Stimulated activated naive B cell treated with anti-CD40 and anti-IgM and Interleukin-4, amounts not matched to agents 10 μg/mL and 1 μg/mL and 100 μg/mL, for 72 hours (primary cell): ENCODE measurements at regions not wholly inside any gene's neighbourhood (a gene's known extent, or its start where the extent isn't known, plus 50 kb on each side); places are given as distances from the start of the nearest gene placed in this dataset.
A peak's percentile ranks its signal among the peaks of the same experiment; 100 is the strongest.

ENCODE experiments used
- ATAC-seq, 2 donors: fragments of 150-1000 bp; cut with Tn5 transposase; replicated peaks; 2 replicates each; pipeline ENCODE4 v1.10.0; 2021; ENCODE audit warnings: moderate library complexity in 1 of 2
- DNase-seq: peaks from one replicate; pipeline ENCODE4 v3.0.0; 2021
- H3K27ac Mint-ChIP-seq: one replicate; pipeline ENCODE4 v1.8.0; 2022; ENCODE audit warnings: mild to moderate bottlenecking, mixed read lengths
- H3K27me3 Mint-ChIP-seq, 2 donors: one replicate each; pipeline ENCODE4 v1.8.0; 2022; ENCODE audit warnings: mixed read lengths in 2 of 2
- H3K36me3 Mint-ChIP-seq, 2 donors: one replicate each; pipeline ENCODE4 v1.8.0; 2022; ENCODE audit warnings: mixed read lengths in 2 of 2, mild to moderate bottlenecking in 1 of 2
- H3K4me1 Mint-ChIP-seq, 2 donors: one replicate each; pipeline ENCODE4 v1.8.0; 2022; ENCODE audit warnings: mixed read lengths in 2 of 2, mild to moderate bottlenecking in 1 of 2
- H3K4me3 Mint-ChIP-seq, 2 donors: one replicate each; pipeline ENCODE4 v1.8.0; 2022; ENCODE audit warnings: mild to moderate bottlenecking in 2 of 2, mixed read lengths in 2 of 2, moderate library complexity in 1 of 2
- H3K9me3 Mint-ChIP-seq, 2 donors: one replicate each; pipeline ENCODE4 v1.8.0; 2022; ENCODE audit warnings: mixed read lengths in 2 of 2, mild to moderate bottlenecking in 1 of 2

- no peaks in the 10 kb centered on the region for H3K36me3 Mint-ChIP-seq
Measured at GRCh38 chr5:60352992-60353599, 346.9 kb downstream of the DEPDC1B start.

GRCh38 chr5:60350794-60351193 is 349.2 kb downstream of the DEPDC1B start:
- H3K4me3 Mint-ChIP-seq: no peak overlapping the region
- no peak for ATAC-seq
- no peaks in the 10 kb centered on the region for H3K4me1 Mint-ChIP-seq
- no peaks in the 10 kb centered on the region for H3K27me3 Mint-ChIP-seq
- H3K9me3 Mint-ChIP-seq: peaks cover 0 to 2% of the 10 kb centered on the region in 2 donors
- H3K36me3 Mint-ChIP-seq: no peaks in the 10 kb centered on the region
- no peak for DNase-seq
- H3K27ac Mint-ChIP-seq: no peak overlapping the region

More at GRCh38 chr5:60352992-60353599, 346.9 kb downstream of the DEPDC1B start:
- no peaks in the 10 kb centered on the region for H3K27me3 Mint-ChIP-seq
- DNase-seq: no peak
- no peak overlapping the region for H3K27ac Mint-ChIP-seq
- no peak overlapping the region for H3K4me3 Mint-ChIP-seq
- ATAC-seq: no peak
- peaks cover 0 to 2% of the 10 kb centered on the region in 2 donors for H3K9me3 Mint-ChIP-seq
- no peaks in the 10 kb centered on the region for H3K4me1 Mint-ChIP-seq

- no peaks in the 10 kb centered on the region for H3K4me1 Mint-ChIP-seq
- ATAC-seq (no peak), DNase-seq (no peak)
- no peaks in the 10 kb centered on the region for H3K27me3 Mint-ChIP-seq
- H3K36me3 Mint-ChIP-seq: no peaks in the 10 kb centered on the region
- H3K4me3 Mint-ChIP-seq: no peak overlapping the region
- no peak overlapping the region for H3K27ac Mint-ChIP-seq
- peaks cover 0 to 2% of the 10 kb centered on the region in 2 donors for H3K9me3 Mint-ChIP-seq
Measured at GRCh38 chr5:60349891-60350415, 350.0 kb downstream of the DEPDC1B start.

GRCh38 chr5:60346393-60346792 is 353.6 kb downstream of the DEPDC1B start:
- Mint-ChIP-seq H3K4me1 (peaks cover under 1 to 5% of the 10 kb centered on the region in 2 donors), H3K9me3 (no peaks in the 10 kb centered on the region), H3K27ac (no peak overlapping the region), H3K4me3 (no peak overlapping the region), H3K27me3 (no peaks in the 10 kb centered on the region), H3K36me3 (no peaks in the 10 kb centered on the region)
- ATAC-seq (no peak), DNase-seq (no peak)

- Mint-ChIP-seq H3K4me1 (peaks cover 17 to 21% of the 10 kb centered on the region in 2 donors), H3K9me3 (no peaks in the 10 kb centered on the region), H3K27ac (no peak overlapping the region), H3K36me3 (no peaks in the 10 kb centered on the region), H3K27me3 (no peaks in the 10 kb centered on the region), H3K4me3 (no peak overlapping the region)
- DNase-seq (no peak), ATAC-seq (no peak)
Measured at GRCh38 chr5:60343102-60343501, 356.9 kb downstream of the DEPDC1B start.

- ATAC-seq (peak; percentile 72 to 90), DNase-seq (no peak)
- Mint-ChIP-seq H3K36me3 (no peaks in the 10 kb centered on the region), H3K27ac (no peak overlapping the region), H3K27me3 (no peaks in the 10 kb centered on the region), H3K4me3 (no peak overlapping the region), H3K4me1 (peaks cover 17 to 21% of the 10 kb centered on the region in 2 donors), H3K9me3 (no peaks in the 10 kb centered on the region)
Measured at GRCh38 chr5:60340965-60341471, 358.9 kb downstream of the DEPDC1B start.

GRCh38 chr5:60340326-60340725 is 359.6 kb downstream of the DEPDC1B start:
- H3K9me3 Mint-ChIP-seq: no peaks in the 10 kb centered on the region
- H3K27ac Mint-ChIP-seq: no peak overlapping the region
- no peak overlapping the region for H3K4me3 Mint-ChIP-seq
- H3K27me3 Mint-ChIP-seq: no peaks in the 10 kb centered on the region
- DNase-seq (no peak), ATAC-seq (no peak)
- no peaks in the 10 kb centered on the region for H3K36me3 Mint-ChIP-seq
- H3K4me1 Mint-ChIP-seq: peaks cover 17 to 21% of the 10 kb centered on the region in 2 donors

GRCh38 chr5:60339691-60340201 is 360.2 kb downstream of the DEPDC1B start:
- H3K27ac Mint-ChIP-seq: no peak overlapping the region

GRCh38 chr5:60338846-60339245 is 361.1 kb downstream of the DEPDC1B start:
- Mint-ChIP-seq H3K27me3 (no peaks in the 10 kb centered on the region), H3K9me3 (no peaks in the 10 kb centered on the region), H3K27ac (no peak overlapping the region), H3K4me3 (no peak overlapping the region), H3K36me3 (no peaks in the 10 kb centered on the region), H3K4me1 (peaks cover 17 to 21% of the 10 kb centered on the region in 2 donors)
- DNase-seq: no peak
- no peak for ATAC-seq

More at GRCh38 chr5:60339691-60340201, 360.2 kb downstream of the DEPDC1B start:
- H3K4me1 Mint-ChIP-seq: peaks cover 17 to 21% of the 10 kb centered on the region in 2 donors
- ATAC-seq (peak in 1 of 2 donors; percentile 22), DNase-seq (no peak)
- H3K9me3 Mint-ChIP-seq: no peaks in the 10 kb centered on the region
- H3K27me3 Mint-ChIP-seq: no peaks in the 10 kb centered on the region
- H3K4me3 Mint-ChIP-seq: no peak overlapping the region
- H3K36me3 Mint-ChIP-seq: no peaks in the 10 kb centered on the region

- H3K36me3 Mint-ChIP-seq: no peaks in the 10 kb centered on the region
- no peaks in the 10 kb centered on the region for H3K27me3 Mint-ChIP-seq
Measured at GRCh38 chr5:60336491-60336890, 363.5 kb downstream of the DEPDC1B start.

GRCh38 chr5:60335913-60336312 is 364.1 kb downstream of the DEPDC1B start:
- DNase-seq (no peak), ATAC-seq (no peak)
- no peaks in the 10 kb centered on the region for H3K27me3 Mint-ChIP-seq
- H3K27ac Mint-ChIP-seq: no peak overlapping the region
- H3K36me3 Mint-ChIP-seq: no peaks in the 10 kb centered on the region
- peaks cover 12 to 14% of the 10 kb centered on the region in 2 donors for H3K4me1 Mint-ChIP-seq
- H3K9me3 Mint-ChIP-seq: no peaks in the 10 kb centered on the region
- no peak overlapping the region for H3K4me3 Mint-ChIP-seq

More at GRCh38 chr5:60336491-60336890, 363.5 kb downstream of the DEPDC1B start:
- Mint-ChIP-seq H3K4me1 (peaks cover 17 to 20% of the 10 kb centered on the region in 2 donors), H3K27ac (no peak overlapping the region), H3K9me3 (no peaks in the 10 kb centered on the region), H3K4me3 (no peak overlapping the region)
- DNase-seq (no peak), ATAC-seq (no peak)

GRCh38 chr5:60334281-60334713 is 365.7 kb downstream of the DEPDC1B start:
- DNase-seq (no peak), ATAC-seq (no peak)
- no peak overlapping the region for H3K27ac Mint-ChIP-seq
- H3K27me3 Mint-ChIP-seq: no peaks in the 10 kb centered on the region
- H3K9me3 Mint-ChIP-seq: peaks cover 0 to under 1% of the 10 kb centered on the region in 2 donors
- H3K4me3 Mint-ChIP-seq: no peak overlapping the region
- H3K4me1 Mint-ChIP-seq: peaks cover 4 to 7% of the 10 kb centered on the region in 2 donors
- peaks cover 0 to 1% of the 10 kb centered on the region in 2 donors for H3K36me3 Mint-ChIP-seq

GRCh38 chr5:60333005-60333571 is 366.9 kb downstream of the DEPDC1B start:
- Mint-ChIP-seq H3K27me3 (no peaks in the 10 kb centered on the region), H3K36me3 (peaks cover 2 to 6% of the 10 kb centered on the region in 2 donors), H3K4me3 (no peak overlapping the region), H3K27ac (no peak overlapping the region), H3K9me3 (peaks cover 0 to 5% of the 10 kb centered on the region in 2 donors), H3K4me1 (peaks cover 0 to 3% of the 10 kb centered on the region in 2 donors)
- no peak for DNase-seq
- peak in 1 of 2 donors; percentile 29 for ATAC-seq

GRCh38 chr5:60332244-60333004 is 367.5 kb downstream of the DEPDC1B start:
- Mint-ChIP-seq H3K36me3 (peaks cover 2 to 6% of the 10 kb centered on the region in 2 donors), H3K27me3 (no peaks in the 10 kb centered on the region), H3K9me3 (peaks cover 0 to 5% of the 10 kb centered on the region in 2 donors), H3K27ac (no peak overlapping the region), H3K4me3 (no peak overlapping the region), H3K4me1 (peaks cover 0 to 3% of the 10 kb centered on the region in 2 donors)
- DNase-seq (no peak), ATAC-seq (peak; percentile 55 to 91)
